ENCODE measurements at regions not wholly inside any gene's neighbourhood (a gene's known extent, or its start where the extent isn't known, plus 50 kb on each side); places are given as distances from the start of the nearest gene placed in this dataset.

- DNase-seq (ENCODE audit: low spot score): no peak
- no peak overlapping the region for H3K4me3 Mint-ChIP-seq
- intact Hi-C loops (cut with micrococcal nuclease): no loop called here
- H3K4me1 Mint-ChIP-seq (ENCODE audit: low read depth): peaks cover 28% of the 10 kb centered on the region
- no peaks in the 10 kb centered on the region for H3K27me3 Mint-ChIP-seq (ENCODE audit: insufficient read depth)
- H3K27ac Mint-ChIP-seq: no peak overlapping the region
- peaks cover 22% of the 10 kb centered on the region for H3K9me3 Mint-ChIP-seq
- peaks cover 15% of the 10 kb centered on the region for H3K36me3 Mint-ChIP-seq (ENCODE audit: low read depth)
Observed at GRCh38 chr20:4366076-4366475, 117.0 kb upstream of the ADRA1D start.

DNA sequence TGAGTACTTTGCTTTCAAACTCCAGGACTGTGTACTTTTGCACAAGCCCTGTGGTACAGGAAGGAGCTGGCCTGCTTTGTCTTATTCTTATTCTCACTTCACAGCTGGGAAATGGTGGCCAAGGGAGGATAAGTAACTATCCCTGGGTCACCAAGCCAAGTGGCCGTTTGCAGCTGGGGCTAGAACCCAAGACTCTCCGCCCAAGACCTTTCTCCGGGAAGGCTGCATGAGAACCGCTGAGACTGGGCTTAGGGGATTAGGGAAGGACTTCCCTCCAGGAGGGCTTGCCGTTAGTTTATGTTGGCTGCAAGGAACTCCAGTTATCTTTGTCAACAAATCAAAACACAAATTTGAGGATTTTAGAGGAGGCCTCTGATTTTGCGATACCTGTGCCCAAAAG lies 109.5 kb upstream of the ADRA1D start:
- H3K27ac Mint-ChIP-seq: no peak overlapping the region
- no peaks in the 10 kb centered on the region for H3K9me3 Mint-ChIP-seq
- peaks cover 11% of the 10 kb centered on the region for H3K27me3 Mint-ChIP-seq (ENCODE audit: insufficient read depth)
- no peaks in the 10 kb centered on the region for H3K4me1 Mint-ChIP-seq (ENCODE audit: low read depth)
- intact Hi-C loops (cut with micrococcal nuclease): no loop called here
- peaks cover 2% of the 10 kb centered on the region for H3K36me3 Mint-ChIP-seq (ENCODE audit: low read depth)
- DNase-seq (ENCODE audit: low spot score): no peak
- no peak overlapping the region for H3K4me3 Mint-ChIP-seq

DNA sequence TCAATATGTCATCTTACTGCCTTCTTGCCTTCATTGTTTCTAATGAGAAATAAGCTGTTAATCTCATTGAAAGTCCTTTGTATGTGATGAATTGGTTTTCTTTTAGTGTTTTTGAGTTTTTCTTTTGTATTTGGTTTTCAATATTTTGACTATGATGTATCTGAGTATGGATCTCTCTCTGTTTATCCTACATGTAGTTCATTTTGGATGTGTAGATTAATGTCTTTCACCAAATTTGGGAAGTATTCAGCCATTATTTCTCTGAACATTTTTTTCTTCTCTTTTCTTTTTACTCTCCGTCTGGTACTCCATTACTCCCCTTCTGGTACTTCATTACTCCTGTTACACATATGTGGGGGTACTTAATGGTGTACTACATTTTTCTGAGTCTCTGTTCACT lies 103.3 kb upstream of the ADRA1D start:
- H3K36me3 Mint-ChIP-seq (ENCODE audit: low read depth): peaks cover 1% of the 10 kb centered on the region
- DNase-seq (ENCODE audit: low spot score): no peak
- intact Hi-C loops (cut with micrococcal nuclease): no loop called here
- H3K27ac Mint-ChIP-seq: no peak overlapping the region
- H3K9me3 Mint-ChIP-seq: peaks cover 11% of the 10 kb centered on the region
- no peak overlapping the region for H3K4me3 Mint-ChIP-seq
- H3K4me1 Mint-ChIP-seq (ENCODE audit: low read depth): no peaks in the 10 kb centered on the region
- H3K27me3 Mint-ChIP-seq (ENCODE audit: insufficient read depth): peaks cover 22% of the 10 kb centered on the region

- Mint-ChIP-seq H3K4me3 (no peak overlapping the region), H3K4me1 (ENCODE audit: low read depth) (no peaks in the 10 kb centered on the region), H3K36me3 (ENCODE audit: low read depth) (peaks cover 1% of the 10 kb centered on the region), H3K9me3 (peaks cover 11% of the 10 kb centered on the region), H3K27ac (no peak overlapping the region), H3K27me3 (ENCODE audit: insufficient read depth) (peaks cover 27% of the 10 kb centered on the region)
- no peak for DNase-seq (ENCODE audit: low spot score)
- intact Hi-C loops (cut with micrococcal nuclease): no loop called here
Observed at GRCh38 chr20:4350096-4350495, 101.0 kb upstream of the ADRA1D start.

GRCh38 chr20:4344670-4345069 lies 95.6 kb upstream of the ADRA1D start:
- Mint-ChIP-seq H3K27me3 (ENCODE audit: insufficient read depth) (peaks cover 49% of the 10 kb centered on the region), H3K4me3 (no peak overlapping the region), H3K27ac (no peak overlapping the region), H3K4me1 (ENCODE audit: low read depth) (no peaks in the 10 kb centered on the region), H3K36me3 (ENCODE audit: low read depth) (no peaks in the 10 kb centered on the region), H3K9me3 (no peaks in the 10 kb centered on the region)
- DNase-seq (ENCODE audit: low spot score): no peak
- intact Hi-C loops (cut with micrococcal nuclease): no loop called here

- Mint-ChIP-seq H3K27ac (no peak overlapping the region), H3K9me3 (no peaks in the 10 kb centered on the region), H3K27me3 (ENCODE audit: insufficient read depth) (peaks cover 47% of the 10 kb centered on the region), H3K36me3 (ENCODE audit: low read depth) (no peaks in the 10 kb centered on the region), H3K4me3 (no peak overlapping the region), H3K4me1 (ENCODE audit: low read depth) (no peaks in the 10 kb centered on the region)
- DNase-seq (ENCODE audit: low spot score): no peak
- intact Hi-C loops (cut with micrococcal nuclease): no loop called here
Observed at GRCh38 chr20:4342609-4343008, 93.5 kb upstream of the ADRA1D start.

DNA sequence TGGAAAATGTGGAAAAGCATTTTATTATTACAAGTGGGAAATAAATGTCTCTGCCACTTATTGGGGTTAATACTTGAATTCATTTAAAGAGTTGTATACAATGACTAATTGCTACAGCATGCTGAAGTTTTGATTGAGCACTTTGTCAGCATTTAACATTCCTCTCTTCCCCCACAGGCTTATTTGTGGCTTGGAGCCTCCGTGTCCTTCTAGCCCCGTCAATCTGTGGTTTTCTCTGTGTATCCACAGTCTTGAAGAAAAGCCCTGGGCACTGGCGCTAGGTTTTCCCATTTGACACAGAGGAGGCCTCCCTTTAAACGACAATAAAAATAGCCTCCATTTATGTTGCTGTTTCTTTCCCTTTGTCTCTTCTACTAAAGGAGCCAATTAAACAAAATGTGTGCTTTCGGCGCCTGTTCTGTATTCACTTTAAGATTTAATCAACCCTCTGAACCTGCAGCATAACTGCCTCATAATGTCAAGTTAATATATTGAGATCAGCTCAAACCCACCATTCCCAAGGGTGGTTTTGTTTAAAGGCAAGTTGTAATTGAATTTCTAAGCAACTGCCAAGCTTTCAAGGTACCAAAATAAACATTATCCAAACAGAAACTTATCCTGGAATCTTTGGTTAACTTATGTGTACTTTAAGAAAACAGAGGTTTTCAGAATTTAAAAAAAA lies 92.9 kb upstream of the ADRA1D start:
- Mint-ChIP-seq H3K27ac (no peak overlapping the region), H3K36me3 (ENCODE audit: low read depth) (no peaks in the 10 kb centered on the region), H3K9me3 (no peaks in the 10 kb centered on the region), H3K4me1 (ENCODE audit: low read depth) (no peaks in the 10 kb centered on the region), H3K4me3 (no peak overlapping the region), H3K27me3 (ENCODE audit: insufficient read depth) (peaks cover 47% of the 10 kb centered on the region)
- intact Hi-C loops (cut with micrococcal nuclease): no loop called here
- no peak for DNase-seq (ENCODE audit: low spot score)

DNA sequence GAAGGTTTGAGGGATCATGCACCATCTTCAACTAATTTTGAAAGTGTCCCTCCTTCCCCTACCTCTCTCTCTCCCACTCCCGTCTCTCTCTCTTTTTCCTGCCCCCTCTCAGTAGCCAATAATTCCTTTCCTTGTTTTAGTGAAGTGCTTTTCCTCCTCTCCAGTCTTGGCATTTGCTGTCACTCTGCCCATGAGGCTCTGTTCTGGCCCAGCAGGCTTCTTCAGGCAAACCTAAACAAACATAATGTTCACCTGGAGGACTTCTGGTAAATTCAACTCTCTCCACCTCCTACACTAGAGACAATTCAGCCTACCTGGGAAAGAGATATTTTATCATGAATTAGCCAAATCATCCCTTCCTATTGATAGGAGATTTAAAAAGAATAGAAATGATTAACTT lies 86.6 kb upstream of the ADRA1D start:
- DNase-seq (ENCODE audit: low spot score): no peak
- intact Hi-C loops (cut with micrococcal nuclease): no loop called here
- Mint-ChIP-seq H3K27me3 (ENCODE audit: insufficient read depth) (peaks cover 16% of the 10 kb centered on the region), H3K4me3 (no peak overlapping the region), H3K27ac (no peak overlapping the region), H3K9me3 (no peaks in the 10 kb centered on the region), H3K36me3 (ENCODE audit: low read depth) (no peaks in the 10 kb centered on the region), H3K4me1 (ENCODE audit: low read depth) (no peaks in the 10 kb centered on the region)

DNA sequence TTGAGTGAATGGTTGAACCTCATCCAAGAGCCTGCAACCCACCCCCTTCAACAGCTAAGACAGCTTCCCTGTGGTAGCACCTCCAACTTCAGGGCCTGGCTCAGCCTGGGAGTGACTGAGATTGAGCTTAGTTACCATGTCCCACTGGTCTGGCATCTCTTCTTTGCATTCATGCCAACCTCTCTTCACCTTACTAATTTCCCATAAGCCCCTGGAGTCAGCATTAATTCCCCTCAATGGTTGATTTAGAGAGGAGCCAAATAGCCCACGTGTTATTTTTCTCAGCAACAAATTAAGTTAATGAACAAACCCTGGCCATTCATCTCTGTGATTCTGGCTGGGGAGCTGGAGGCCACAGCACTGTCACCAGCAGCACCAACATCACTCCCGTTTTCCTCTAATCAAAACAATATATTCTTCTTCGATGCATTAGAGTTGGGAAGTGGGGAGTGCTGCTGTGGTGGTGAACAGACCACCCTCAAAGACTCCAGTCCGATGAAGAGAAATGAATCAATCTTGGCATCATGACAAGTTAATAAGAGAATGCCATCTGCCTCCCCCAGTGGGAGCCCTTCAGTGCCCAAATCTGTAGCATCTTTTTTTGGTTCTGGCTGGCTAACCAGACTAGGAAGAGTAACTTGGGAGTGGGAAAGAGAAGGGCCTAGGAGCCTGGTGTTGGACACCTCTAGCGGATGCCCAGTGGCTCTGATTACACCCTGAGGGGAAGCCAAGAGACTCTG lies 83.2 kb upstream of the ADRA1D start:
- no peak for DNase-seq (ENCODE audit: low spot score)
- no peak overlapping the region for H3K4me3 Mint-ChIP-seq
- no peaks in the 10 kb centered on the region for H3K4me1 Mint-ChIP-seq (ENCODE audit: low read depth)
- intact Hi-C loops (cut with micrococcal nuclease): no loop called here
- no peak overlapping the region for H3K27ac Mint-ChIP-seq
- no peaks in the 10 kb centered on the region for H3K36me3 Mint-ChIP-seq (ENCODE audit: low read depth)
- no peaks in the 10 kb centered on the region for H3K9me3 Mint-ChIP-seq
- H3K27me3 Mint-ChIP-seq (ENCODE audit: insufficient read depth): peaks cover 8% of the 10 kb centered on the region

GRCh38 chr20:4330011-4330410 lies 80.9 kb upstream of the ADRA1D start:
- Mint-ChIP-seq H3K27me3 (ENCODE audit: insufficient read depth) (peaks cover 6% of the 10 kb centered on the region), H3K27ac (no peak overlapping the region), H3K9me3 (no peaks in the 10 kb centered on the region), H3K4me1 (ENCODE audit: low read depth) (no peaks in the 10 kb centered on the region), H3K36me3 (ENCODE audit: low read depth) (no peaks in the 10 kb centered on the region), H3K4me3 (no peak overlapping the region)
- DNase-seq (ENCODE audit: low spot score): no peak
- intact Hi-C loops (cut with micrococcal nuclease): no loop called here

DNA sequence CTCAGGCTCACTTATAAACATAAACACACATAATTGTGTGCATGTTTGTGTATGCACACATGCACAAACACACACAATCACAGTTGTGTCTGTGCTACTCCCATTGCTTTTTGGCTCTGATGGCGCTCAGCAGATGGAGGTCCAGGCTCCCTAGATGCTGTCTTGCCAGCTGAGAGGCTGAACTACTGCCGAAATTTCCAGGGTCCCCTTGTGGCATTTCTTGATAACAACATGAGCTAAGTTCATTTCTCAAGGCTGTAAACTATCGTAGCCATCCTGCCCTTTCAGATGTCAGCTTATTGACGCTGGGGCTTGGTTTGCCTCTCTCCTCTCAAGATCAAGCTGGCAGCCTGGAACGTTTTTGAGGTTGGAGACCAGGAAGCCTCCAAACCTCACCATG lies 80.1 kb upstream of the ADRA1D start:
- Mint-ChIP-seq H3K9me3 (no peaks in the 10 kb centered on the region), H3K36me3 (ENCODE audit: low read depth) (no peaks in the 10 kb centered on the region), H3K27me3 (ENCODE audit: insufficient read depth) (peaks cover 7% of the 10 kb centered on the region), H3K4me3 (no peak overlapping the region), H3K27ac (no peak overlapping the region), H3K4me1 (ENCODE audit: low read depth) (no peaks in the 10 kb centered on the region)
- DNase-seq (ENCODE audit: low spot score): no peak
- intact Hi-C loops (cut with micrococcal nuclease): no loop called here

GRCh38 chr20:4328541-4328940 lies 79.5 kb upstream of the ADRA1D start:
- DNase-seq (ENCODE audit: low spot score): no peak
- H3K4me1 Mint-ChIP-seq (ENCODE audit: low read depth): no peaks in the 10 kb centered on the region
- intact Hi-C loops (cut with micrococcal nuclease): no loop called here
- H3K9me3 Mint-ChIP-seq: no peaks in the 10 kb centered on the region
- peaks cover 6% of the 10 kb centered on the region for H3K27me3 Mint-ChIP-seq (ENCODE audit: insufficient read depth)
- no peak overlapping the region for H3K27ac Mint-ChIP-seq
- no peaks in the 10 kb centered on the region for H3K36me3 Mint-ChIP-seq (ENCODE audit: low read depth)
- no peak overlapping the region for H3K4me3 Mint-ChIP-seq

DNA sequence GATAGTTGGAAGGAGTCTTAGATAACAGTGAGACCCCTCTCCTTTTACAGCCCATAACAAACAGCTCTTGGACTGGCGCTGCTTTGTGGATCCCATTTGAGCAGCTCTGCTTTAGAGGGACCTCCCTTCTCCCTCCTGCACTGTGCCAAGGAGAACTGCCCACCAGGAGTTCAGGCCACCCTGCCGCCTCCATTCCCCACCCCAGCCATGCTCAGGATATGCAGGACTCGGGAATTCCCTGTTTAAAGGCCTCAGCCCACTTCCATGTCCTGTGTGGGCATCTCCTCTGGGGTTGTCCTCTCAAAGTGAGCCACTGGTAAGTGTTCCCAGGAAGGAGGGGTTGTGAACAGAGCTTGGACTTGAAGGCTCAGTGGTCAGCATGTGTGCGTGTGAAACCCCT lies 78.9 kb upstream of the ADRA1D start:
- Mint-ChIP-seq H3K27me3 (ENCODE audit: insufficient read depth) (peaks cover 6% of the 10 kb centered on the region), H3K4me1 (ENCODE audit: low read depth) (no peaks in the 10 kb centered on the region), H3K36me3 (ENCODE audit: low read depth) (no peaks in the 10 kb centered on the region), H3K4me3 (no peak overlapping the region), H3K27ac (no peak overlapping the region), H3K9me3 (no peaks in the 10 kb centered on the region)
- intact Hi-C loops (cut with micrococcal nuclease): no loop called here
- no peak for DNase-seq (ENCODE audit: low spot score)

Data from activated T-helper 1 cell treated with anti-CD3 and anti-CD28 coated beads, Interleukin-12 subunit alpha, Interleukin-12 subunit beta, Interleukin-2, Interleukin-4 antibody, amounts not matched to agents 30 ng/mL and 10 ng/mL and 1 ng/mL, durations not matched to agents 14 hours and 24 hours and 36 hours (primary cell).